Spleen (tissue), 11 donors: ENCODE measurements at regions not wholly inside any gene's neighbourhood (a gene's known extent, or its start where the extent isn't known, plus 50 kb on each side); places are given as distances from the start of the nearest gene placed in this dataset.

ENCODE experiments used
- DNase-seq: peaks from one replicate; pipeline ENCODE4 v3.0.0-alpha.2; 2020
- H3K27ac ChIP-seq, 8 donors: fragments of 200-600 bp; sonication (generic) in 7 of 8; 1 replicate in 4 of 8; 2 replicates in 4 of 8; pipeline versions ENCODE4 v1.5.0 to v1.8.0; 2016 to 2021; ENCODE audit warnings: inconsistent platforms in 4 of 8, mild to moderate bottlenecking in 4 of 8, moderate library complexity in 1 of 8
- H3K27me3 ChIP-seq, 7 donors: fragments of 200-600 bp; sonication (generic) in 6 of 7; replicated peaks in 1 of 7; 1 replicate in 4 of 7; 2 replicates in 3 of 7; pipeline versions ENCODE4 v1.5.0 to v1.8.0; 2016 to 2021; ENCODE audit warnings: inconsistent platforms in 3 of 7, mild to moderate bottlenecking in 1 of 7
- H3K36me3 ChIP-seq, 6 donors: fragments of 200-600 bp; sonication (generic) in 5 of 6; 1 replicate in 4 of 6; 2 replicates in 2 of 6; pipeline versions ENCODE4 v1.5.0 to v1.8.0; 2016 to 2021; ENCODE audit warnings: inconsistent platforms in 2 of 6
- H3K4me1 ChIP-seq, 6 donors: fragments of 200-600 bp; sonication (generic) in 5 of 6; 1 replicate in 3 of 6; 2 replicates in 3 of 6; pipeline versions ENCODE4 v1.5.0 to v1.8.0; 2016 to 2021; ENCODE audit warnings: inconsistent platforms in 3 of 6
- H3K4me3 ChIP-seq, 8 donors: fragments of 200-600 bp; sonication (generic) in 7 of 8; 1 replicate in 4 of 8; 2 replicates in 4 of 8; pipeline versions ENCODE4 v1.5.0 to v1.8.0; 2016 to 2021; ENCODE audit warnings: inconsistent platforms in 4 of 8, mild to moderate bottlenecking in 4 of 8, moderate library complexity in 2 of 8
- H3K9me3 ChIP-seq, 8 donors: fragments of 200-600 bp; sonication (generic) in 7 of 8; 1 replicate in 4 of 8; 2 replicates in 4 of 8; pipeline versions ENCODE4 v1.5.0 to v1.8.0; 2016 to 2021; ENCODE audit warnings: inconsistent platforms in 4 of 8
- POLR2A ChIP-seq, 3 donors: fragments of 450-650 bp; IDR thresholded peaks; one replicate each; pipeline ENCODE4 v1.5.1; 2017; ENCODE audit warnings: antibody characterized with exemption in 3 of 3, mild to moderate bottlenecking in 1 of 3
- POLR2AphosphoS5 ChIP-seq, 3 donors: sonication (generic); formaldehyde crosslinking; IDR thresholded peaks; one replicate each; pipeline ENCODE4 v1.5.1; 2017; ENCODE audit warnings: antibody characterized with exemption in 3 of 3
- WGBS, 5 donors: extraction: QIAGEN DNeasy Blood & Tissue Kit in 3 of 5; methylation state at CpG; one replicate each; pipeline versions ENCODE4 v1.1.5 to v1.1.7; 2013 to 2018; 5-methylcytosine and 5-hydroxymethylcytosine counted together
- intact Hi-C: fragments of 100-400 bp; cut with DNase I; formaldehyde crosslinking; loops from one replicate; pipeline ENCODE4 v1.15.0; 2023; ENCODE audit warnings: low total_unique reads
- TF ChIP-seq, protein P1 (sequence below), 11 experiments: fragments of 200-600 bp in 7 of 11; fragments of 450-650 bp in 4 of 11; sonication (generic) in 4 of 11; IDR thresholded peaks in 8 of 11; conservative IDR thresholded peaks in 3 of 11; 1 replicate in 7 of 11; 2 replicates in 4 of 11; pipeline versions ENCODE4 v1.4.0 to v1.8.0; 2016 to 2021; ENCODE audit warnings: antibody characterized with exemption in 11 of 11, inconsistent platforms in 4 of 11, mild to moderate bottlenecking in 1 of 11
- donor health status: healthy with polysubstance abuse.
- donor health status: DM: no; HTN: no; CAD: no; lungs with moderate emphysema.
- donor health status: DM: no; HTN: no; CAD: no.
- donor health status: Bipolar disorder and iron deficiency.
- donor health status: healthy.
- donor health status: DM: no; HTN: no; CAD: no.
- donor health status: DM: yes; HTN: yes; CAD: no.

DNA sequence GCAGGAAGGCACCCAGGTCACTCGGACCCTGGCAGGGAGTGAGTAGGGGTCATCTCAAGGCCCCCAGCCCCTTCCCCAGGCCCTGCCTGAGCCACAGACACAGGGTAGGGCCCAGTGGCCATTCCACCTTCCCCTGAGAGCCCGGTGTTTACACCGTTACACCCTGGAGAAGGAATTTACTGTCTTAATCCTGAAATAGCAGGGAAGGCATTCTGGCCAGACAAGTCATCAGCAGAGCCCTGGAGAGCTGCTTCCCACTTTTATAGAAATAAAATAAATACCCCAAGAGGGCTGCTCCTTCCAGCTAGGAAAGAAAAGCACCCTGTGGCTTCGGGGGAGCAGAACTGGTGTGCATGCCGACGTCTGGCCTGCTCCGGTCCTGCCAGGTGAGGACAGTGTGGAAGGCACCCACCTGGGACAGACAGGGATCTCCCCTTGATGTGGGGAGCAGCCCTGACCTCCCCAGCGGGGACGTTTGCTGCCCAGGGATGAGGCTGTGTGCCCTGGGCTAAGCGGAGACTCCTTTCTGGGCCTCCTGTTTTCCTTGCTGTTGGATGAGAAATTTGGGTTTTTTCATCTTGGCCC, 180.0 kb downstream of the MN1 start:
- TF ChIP-seq, protein P1, sequence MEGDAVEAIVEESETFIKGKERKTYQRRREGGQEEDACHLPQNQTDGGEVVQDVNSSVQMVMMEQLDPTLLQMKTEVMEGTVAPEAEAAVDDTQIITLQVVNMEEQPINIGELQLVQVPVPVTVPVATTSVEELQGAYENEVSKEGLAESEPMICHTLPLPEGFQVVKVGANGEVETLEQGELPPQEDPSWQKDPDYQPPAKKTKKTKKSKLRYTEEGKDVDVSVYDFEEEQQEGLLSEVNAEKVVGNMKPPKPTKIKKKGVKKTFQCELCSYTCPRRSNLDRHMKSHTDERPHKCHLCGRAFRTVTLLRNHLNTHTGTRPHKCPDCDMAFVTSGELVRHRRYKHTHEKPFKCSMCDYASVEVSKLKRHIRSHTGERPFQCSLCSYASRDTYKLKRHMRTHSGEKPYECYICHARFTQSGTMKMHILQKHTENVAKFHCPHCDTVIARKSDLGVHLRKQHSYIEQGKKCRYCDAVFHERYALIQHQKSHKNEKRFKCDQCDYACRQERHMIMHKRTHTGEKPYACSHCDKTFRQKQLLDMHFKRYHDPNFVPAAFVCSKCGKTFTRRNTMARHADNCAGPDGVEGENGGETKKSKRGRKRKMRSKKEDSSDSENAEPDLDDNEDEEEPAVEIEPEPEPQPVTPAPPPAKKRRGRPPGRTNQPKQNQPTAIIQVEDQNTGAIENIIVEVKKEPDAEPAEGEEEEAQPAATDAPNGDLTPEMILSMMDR (IDR thresholded peaks at IDR 0.05 in 8 of 11, conservative IDR thresholded peaks at IDR 0.05 in 3 of 11) = no peak
- TF ChIP-seq POLR2A (IDR thresholded peaks at IDR 0.05) (no peak), POLR2AphosphoS5 (IDR thresholded peaks at IDR 0.05) (no peak)
- Histone ChIP-seq H3K27me3 (no peaks in the 10 kb centered on the region), H3K36me3 (no peaks in the 10 kb centered on the region), H3K9me3 (no peaks in the 10 kb centered on the region), H3K4me1 (no peaks in the 10 kb centered on the region), H3K27ac (no peak overlapping the region), H3K4me3 (no peak overlapping the region)
- no peak for DNase-seq
- 78 to 86% (median 80%) methylated on average over 10 of the region's 10 CpGs for WGBS, 5 donors
- intact Hi-C loops = no loop called here

DNA sequence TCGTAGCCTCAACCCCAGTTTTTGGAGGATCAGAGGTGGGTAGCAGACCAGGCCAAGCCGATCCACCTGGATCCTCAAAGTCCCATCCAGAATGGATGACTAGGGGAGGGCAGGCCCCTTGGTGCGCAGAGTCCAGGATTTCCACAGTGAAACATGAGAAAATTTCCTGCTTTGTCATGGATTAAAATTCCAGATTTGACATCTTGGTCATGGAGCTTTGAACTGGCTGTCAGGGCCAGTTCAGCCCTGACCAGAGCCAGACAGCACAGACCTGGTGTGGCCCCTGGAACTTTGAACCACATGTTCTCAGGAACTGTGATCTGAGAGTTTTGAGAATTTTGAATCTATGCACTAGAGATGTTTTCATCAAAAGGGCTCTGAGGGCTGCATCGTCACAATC, 177.5 kb downstream of the MN1 start:
- TF ChIP-seq POLR2AphosphoS5 (IDR thresholded peaks at IDR 0.05) (no peak), POLR2A (IDR thresholded peaks at IDR 0.05) (no peak)
- TF ChIP-seq, protein P1 (IDR thresholded peaks at IDR 0.05 in 8 of 11, conservative IDR thresholded peaks at IDR 0.05 in 3 of 11) = no peak
- 84 to 97% (median 87%) methylated on average over 4 of the region's 4 CpGs for WGBS, 5 donors
- Histone ChIP-seq H3K9me3 (no peaks in the 10 kb centered on the region), H3K36me3 (no peaks in the 10 kb centered on the region), H3K27ac (no peak overlapping the region), H3K4me3 (no peak overlapping the region), H3K4me1 (no peaks in the 10 kb centered on the region), H3K27me3 (no peaks in the 10 kb centered on the region)
- no peak for DNase-seq
- intact Hi-C loops = no loop called here

DNA sequence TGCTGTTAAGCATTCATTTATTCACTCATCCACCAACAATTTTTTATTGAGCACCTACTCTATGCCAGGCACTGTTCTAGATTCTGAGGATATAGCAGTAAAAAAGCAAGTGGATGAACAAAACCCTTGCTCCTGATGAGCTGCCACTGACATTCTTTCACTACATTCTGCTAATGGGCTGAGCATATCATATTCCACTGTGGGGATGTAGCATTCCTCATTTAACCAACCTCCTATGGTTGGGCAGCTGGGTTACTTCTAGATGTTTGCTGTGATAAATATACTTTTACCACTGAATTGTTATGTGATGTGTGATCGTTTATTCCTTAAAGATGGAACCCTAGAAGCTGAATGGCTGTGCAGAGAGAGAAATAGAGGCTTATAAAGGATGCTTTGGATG, 176.9 kb downstream of the MN1 start:
- no peak overlapping the region for H3K4me3 ChIP-seq
- H3K9me3 ChIP-seq = no peaks in the 10 kb centered on the region
- intact Hi-C loops = no loop called here
- DNase-seq = no peak
- H3K27me3 ChIP-seq = peaks cover 0 to under 1% (median 0%) of the 10 kb centered on the region in 7 donors
- no peak overlapping the region for H3K27ac ChIP-seq
- WGBS, 5 donors = 0 to 67% (median 1%) methylated on average over 1 of the region's 1 CpG
- no peaks in the 10 kb centered on the region for H3K4me1 ChIP-seq
- H3K36me3 ChIP-seq = no peaks in the 10 kb centered on the region
- TF ChIP-seq POLR2AphosphoS5 (IDR thresholded peaks at IDR 0.05) (no peak), POLR2A (IDR thresholded peaks at IDR 0.05) (no peak)
- TF ChIP-seq, protein P1 (IDR thresholded peaks at IDR 0.05 in 8 of 11, conservative IDR thresholded peaks at IDR 0.05 in 3 of 11) = no peak

DNA sequence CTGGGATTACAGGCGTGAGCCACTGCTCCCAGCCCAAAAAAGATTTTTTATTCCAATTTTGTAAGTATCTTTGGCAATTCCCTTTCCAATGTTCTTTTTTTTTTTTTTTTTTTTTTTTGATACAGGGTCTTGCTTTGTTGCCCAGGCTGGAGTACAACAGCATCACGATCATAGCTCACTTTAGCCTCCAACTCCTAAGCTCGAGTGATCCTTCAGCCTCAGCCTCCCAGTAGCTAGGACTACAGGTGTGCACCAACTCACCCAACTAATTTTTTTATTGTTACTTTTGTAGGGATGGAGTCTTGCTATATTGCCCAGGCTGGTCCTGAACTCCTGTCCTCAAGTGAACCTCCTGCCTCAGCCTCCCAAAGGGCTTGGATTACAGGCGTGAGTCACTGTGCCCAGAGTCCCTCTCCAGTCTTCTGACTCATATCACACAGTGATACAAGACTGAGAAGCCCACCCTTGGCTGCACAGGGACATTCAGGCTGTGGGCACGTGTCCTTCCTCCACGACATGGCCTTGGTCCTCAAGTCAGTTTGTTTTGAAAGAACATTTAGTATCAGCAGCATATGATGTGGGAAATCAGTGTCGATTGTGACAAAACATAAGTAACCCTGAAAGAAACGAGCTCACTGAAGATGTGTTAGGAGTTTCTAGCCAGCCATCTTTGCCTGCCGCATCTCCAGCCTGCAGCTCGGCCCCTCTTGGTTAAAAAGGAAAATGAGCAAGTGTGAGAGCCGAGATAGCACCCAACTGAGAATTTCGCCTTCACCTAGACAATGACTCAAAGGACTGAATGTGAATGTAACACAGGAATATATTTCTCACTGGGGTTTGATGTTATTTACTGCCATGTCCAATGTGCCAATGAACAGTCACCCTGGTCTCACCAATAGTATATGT, 175.5 kb downstream of the MN1 start:
- Histone ChIP-seq H3K4me3 (no peak overlapping the region), H3K4me1 (no peaks in the 10 kb centered on the region), H3K36me3 (no peaks in the 10 kb centered on the region), H3K27ac (no peak overlapping the region), H3K27me3 (peaks cover 0 to 12% (median 0%) of the 10 kb centered on the region in 7 donors), H3K9me3 (no peaks in the 10 kb centered on the region)
- TF ChIP-seq, protein P1 (IDR thresholded peaks at IDR 0.05 in 8 of 11, conservative IDR thresholded peaks at IDR 0.05 in 3 of 11) = no peak
- no peak for TF ChIP-seq POLR2A (IDR thresholded peaks at IDR 0.05)
- TF ChIP-seq POLR2AphosphoS5 (IDR thresholded peaks at IDR 0.05) = no peak
- no peak for DNase-seq
- 83 to 91% (median 86%) methylated on average over 12 of the region's 12 CpGs for WGBS, 5 donors
- intact Hi-C loops = no loop called here
